ENCODE measurements at regions not wholly inside any gene's neighbourhood (a gene's known extent, or its start where the extent isn't known, plus 50 kb on each side); places are given as distances from the start of the nearest gene placed in this dataset.

- Histone ChIP-seq H4K20me1 (ENCODE audit: insufficient read depth) (no peaks in the 10 kb centered on the region), H3K9me3 (ENCODE audit: low read depth) (no peaks in the 10 kb centered on the region), H3F3A (ENCODE audit: insufficient read depth) (no peaks in the 10 kb centered on the region), H3K36me3 (ENCODE audit: low read depth) (no peaks in the 10 kb centered on the region), H3K27me3 (replicated peaks; ENCODE audit: insufficient read depth) (no peaks in the 10 kb centered on the region), H3K4me2 (ENCODE audit: unreplicated experiment) (no peak overlapping the region), H3K27ac (no peak overlapping the region), H3K4me3 (no peak overlapping the region), H3K9ac (no peak overlapping the region), H3K4me1 (ENCODE audit: insufficient read depth) (no peaks in the 10 kb centered on the region), H2AFZ (no peak overlapping the region), H3K79me2 (ENCODE audit: insufficient read depth) (no peaks in the 10 kb centered on the region), H3K9me2 (ENCODE audit: insufficient read depth) (no peaks in the 10 kb centered on the region)
- 13 to 15% methylated on average over 3 of the region's 3 CpGs for WGBS, 2 experiments (ENCODE audit: low coverage in 1 of 2, low lambda C conversion rate in 2 of 2, missing lambda C conversion rate in 2 of 2)
- DNase-seq = no peak
- TF ChIP-seq EZH2phosphoT487 (IDR thresholded peaks at IDR 0.05; ENCODE audit: insufficient read depth, low read depth) = no peak
- no peak for TF ChIP-seq EZH2 (IDR thresholded peaks at IDR 0.05; ENCODE audit: insufficient read depth, poor library complexity, severe bottlenecking)
- in situ Hi-C loops (cut with MboI) = no loop called here
These were observed 810.4 kb downstream of the PCDH7 start for GRCh38 chr4:31530555-31530954.

DNA sequence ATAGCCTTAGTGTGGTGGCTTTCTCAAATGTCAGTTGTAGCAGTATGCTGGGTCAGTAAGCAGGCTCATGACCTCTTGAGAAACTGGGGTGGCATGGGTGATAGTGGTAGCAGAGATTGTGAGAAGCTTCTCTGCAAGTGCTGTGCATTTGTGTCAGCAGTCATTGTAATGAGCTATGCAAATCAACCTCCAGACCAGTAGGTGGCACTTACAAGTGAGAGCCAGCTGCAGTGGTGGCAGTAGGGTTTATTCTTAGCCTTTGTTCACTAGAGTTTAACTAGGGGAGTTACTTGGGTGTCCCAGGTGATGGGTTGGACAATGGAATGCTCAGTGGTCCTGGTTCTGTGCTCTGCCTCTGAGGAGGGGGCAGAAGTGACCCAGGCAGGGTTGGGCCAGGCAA is 818.7 kb downstream of the PCDH7 start:
- no peaks in the 10 kb centered on the region for H3K4me1 ChIP-seq (ENCODE audit: insufficient read depth)
- H3K4me3 ChIP-seq = no peak overlapping the region
- in situ Hi-C loops (cut with MboI) = no loop called here
- H3K36me3 ChIP-seq (ENCODE audit: low read depth) = no peaks in the 10 kb centered on the region
- H3F3A ChIP-seq (ENCODE audit: insufficient read depth) = no peaks in the 10 kb centered on the region
- H3K9me3 ChIP-seq (ENCODE audit: low read depth) = no peaks in the 10 kb centered on the region
- H4K20me1 ChIP-seq (ENCODE audit: insufficient read depth) = no peaks in the 10 kb centered on the region
- no peak overlapping the region for H3K27ac ChIP-seq
- H2AFZ ChIP-seq = no peak overlapping the region
- no peak overlapping the region for H3K9ac ChIP-seq
- no peaks in the 10 kb centered on the region for H3K79me2 ChIP-seq (ENCODE audit: insufficient read depth)
- no peaks in the 10 kb centered on the region for H3K27me3 ChIP-seq (replicated peaks; ENCODE audit: insufficient read depth)
- no peaks in the 10 kb centered on the region for H3K9me2 ChIP-seq (ENCODE audit: insufficient read depth)
- H3K4me2 ChIP-seq (ENCODE audit: unreplicated experiment) = no peak overlapping the region
- no peak for TF ChIP-seq EZH2phosphoT487 (IDR thresholded peaks at IDR 0.05; ENCODE audit: insufficient read depth, low read depth)
- no peak for TF ChIP-seq EZH2 (IDR thresholded peaks at IDR 0.05; ENCODE audit: insufficient read depth, poor library complexity, severe bottlenecking)
- no peak for DNase-seq

DNA sequence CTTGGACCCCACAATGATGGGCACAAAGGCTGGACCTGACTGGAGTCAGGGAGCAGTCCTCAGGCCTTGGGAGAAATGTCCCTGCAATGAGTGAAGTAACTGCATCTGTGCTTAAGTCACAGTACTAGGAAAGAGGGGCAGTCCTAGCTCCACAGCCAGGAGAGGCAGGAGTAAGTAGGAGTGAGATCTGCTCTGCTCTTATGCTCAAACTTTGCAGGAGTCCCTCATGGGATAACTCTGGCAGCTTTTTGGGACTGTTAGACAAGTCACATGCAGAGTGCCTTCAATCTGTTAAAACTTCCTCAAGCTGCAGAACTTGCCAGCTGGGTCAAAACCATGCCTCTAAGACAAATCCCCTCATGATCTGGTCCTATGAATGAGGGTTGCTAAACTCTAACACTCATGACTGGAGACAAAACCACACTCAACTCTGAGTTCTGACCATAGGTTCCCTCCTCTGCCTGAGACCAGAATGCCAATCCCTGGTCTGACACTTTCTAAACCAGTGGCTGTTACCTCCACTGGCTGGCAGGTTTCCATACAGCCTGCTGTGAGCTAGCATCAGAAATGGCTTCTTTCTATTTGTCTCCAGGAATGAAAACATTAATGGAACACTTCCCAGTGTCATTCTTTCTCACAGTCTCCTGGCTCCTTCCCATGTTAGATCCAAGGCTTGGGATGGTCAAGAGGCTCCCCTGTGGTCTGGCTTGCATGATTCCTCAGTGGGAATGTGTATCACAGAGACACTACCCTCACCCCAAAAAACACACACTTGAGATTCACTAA is 819.3 kb downstream of the PCDH7 start:
- Histone ChIP-seq H3F3A (ENCODE audit: insufficient read depth) (no peaks in the 10 kb centered on the region), H3K4me1 (ENCODE audit: insufficient read depth) (no peaks in the 10 kb centered on the region), H3K4me3 (no peak overlapping the region), H3K4me2 (ENCODE audit: unreplicated experiment) (no peak overlapping the region), H3K79me2 (ENCODE audit: insufficient read depth) (no peaks in the 10 kb centered on the region), H3K9me3 (ENCODE audit: low read depth) (no peaks in the 10 kb centered on the region), H3K9ac (no peak overlapping the region), H2AFZ (no peak overlapping the region), H3K36me3 (ENCODE audit: low read depth) (no peaks in the 10 kb centered on the region), H4K20me1 (ENCODE audit: insufficient read depth) (no peaks in the 10 kb centered on the region), H3K27me3 (replicated peaks; ENCODE audit: insufficient read depth) (no peaks in the 10 kb centered on the region), H3K9me2 (ENCODE audit: insufficient read depth) (no peaks in the 10 kb centered on the region), H3K27ac (no peak overlapping the region)
- DNase-seq = no peak
- TF ChIP-seq EZH2 (IDR thresholded peaks at IDR 0.05; ENCODE audit: insufficient read depth, poor library complexity, severe bottlenecking) = no peak
- TF ChIP-seq EZH2phosphoT487 (IDR thresholded peaks at IDR 0.05; ENCODE audit: insufficient read depth, low read depth) = no peak
- in situ Hi-C loops (cut with MboI) = no loop called here

- no peak for DNase-seq
- in situ Hi-C loops (cut with MboI) = no loop called here
- Histone ChIP-seq H3K9me2 (ENCODE audit: insufficient read depth) (no peaks in the 10 kb centered on the region), H3K27ac (no peak overlapping the region), H3K4me1 (ENCODE audit: insufficient read depth) (no peaks in the 10 kb centered on the region), H3K79me2 (ENCODE audit: insufficient read depth) (no peaks in the 10 kb centered on the region), H3K27me3 (replicated peaks; ENCODE audit: insufficient read depth) (no peaks in the 10 kb centered on the region), H3K36me3 (ENCODE audit: low read depth) (no peaks in the 10 kb centered on the region), H3K4me2 (ENCODE audit: unreplicated experiment) (no peak overlapping the region), H4K20me1 (ENCODE audit: insufficient read depth) (no peaks in the 10 kb centered on the region), H3F3A (ENCODE audit: insufficient read depth) (no peaks in the 10 kb centered on the region), H3K9ac (no peak overlapping the region), H3K9me3 (ENCODE audit: low read depth) (no peaks in the 10 kb centered on the region), H3K4me3 (no peak overlapping the region), H2AFZ (no peak overlapping the region)
- no peak for TF ChIP-seq EZH2 (IDR thresholded peaks at IDR 0.05; ENCODE audit: insufficient read depth, poor library complexity, severe bottlenecking)
- TF ChIP-seq EZH2phosphoT487 (IDR thresholded peaks at IDR 0.05; ENCODE audit: insufficient read depth, low read depth) = no peak
These were observed 825.2 kb downstream of the PCDH7 start for GRCh38 chr4:31545330-31545729.

DNA sequence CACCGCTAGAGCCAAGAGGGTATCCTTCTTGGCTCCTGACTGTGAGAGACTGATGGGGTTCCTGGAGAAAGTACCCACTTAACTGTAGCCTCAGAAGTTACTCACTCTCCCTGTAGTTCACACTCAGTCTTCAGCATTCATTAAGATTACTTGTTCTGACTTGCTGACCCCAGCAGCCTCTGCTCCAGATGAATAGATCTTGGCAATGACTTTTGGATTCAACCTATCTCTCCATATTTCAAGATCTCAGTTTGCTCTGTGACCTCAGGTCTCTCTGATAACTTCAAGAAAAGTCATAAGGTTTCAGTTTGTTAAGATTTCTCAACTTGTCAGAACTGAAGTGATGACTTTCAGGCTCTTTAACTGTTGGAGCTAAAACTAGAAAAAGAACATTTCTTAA is 825.6 kb downstream of the PCDH7 start:
- 0 to 4% methylated on average over 1 of the region's 1 CpG for WGBS, 2 experiments (ENCODE audit: low coverage in 1 of 2, low lambda C conversion rate in 2 of 2, missing lambda C conversion rate in 2 of 2)
- in situ Hi-C loops (cut with MboI) = no loop called here

More for the DNA sequence above, 825.6 kb downstream of the PCDH7 start:
- Histone ChIP-seq H3K9me2 (ENCODE audit: insufficient read depth) (no peaks in the 10 kb centered on the region), H3K4me2 (ENCODE audit: unreplicated experiment) (no peak overlapping the region), H3K4me3 (no peak overlapping the region), H3K36me3 (ENCODE audit: low read depth) (no peaks in the 10 kb centered on the region), H3K27me3 (replicated peaks; ENCODE audit: insufficient read depth) (no peaks in the 10 kb centered on the region), H3K79me2 (ENCODE audit: insufficient read depth) (no peaks in the 10 kb centered on the region), H3K4me1 (ENCODE audit: insufficient read depth) (no peaks in the 10 kb centered on the region), H4K20me1 (ENCODE audit: insufficient read depth) (no peaks in the 10 kb centered on the region), H3K9ac (no peak overlapping the region), H3K27ac (no peak overlapping the region), H3K9me3 (ENCODE audit: low read depth) (no peaks in the 10 kb centered on the region), H3F3A (ENCODE audit: insufficient read depth) (no peaks in the 10 kb centered on the region), H2AFZ (no peak overlapping the region)
- DNase-seq = no peak
- TF ChIP-seq EZH2 (IDR thresholded peaks at IDR 0.05; ENCODE audit: insufficient read depth, poor library complexity, severe bottlenecking) (no peak), EZH2phosphoT487 (IDR thresholded peaks at IDR 0.05; ENCODE audit: insufficient read depth, low read depth) (no peak)
